HG03064 (cell line): ENCODE measurements at regions not wholly inside any gene's neighbourhood (a gene's known extent, or its start where the extent isn't known, plus 50 kb on each side); places are given as distances from the start of the nearest gene placed in this dataset.

Source experiments
- ATAC-seq: cut with Tn5 transposase; IDR thresholded peaks from one replicate; pipeline ENCODE4 v1.9.1; 2021; ENCODE audit warnings: low read depth; ENCODE audit not compliant: unreplicated experiment

DNA sequence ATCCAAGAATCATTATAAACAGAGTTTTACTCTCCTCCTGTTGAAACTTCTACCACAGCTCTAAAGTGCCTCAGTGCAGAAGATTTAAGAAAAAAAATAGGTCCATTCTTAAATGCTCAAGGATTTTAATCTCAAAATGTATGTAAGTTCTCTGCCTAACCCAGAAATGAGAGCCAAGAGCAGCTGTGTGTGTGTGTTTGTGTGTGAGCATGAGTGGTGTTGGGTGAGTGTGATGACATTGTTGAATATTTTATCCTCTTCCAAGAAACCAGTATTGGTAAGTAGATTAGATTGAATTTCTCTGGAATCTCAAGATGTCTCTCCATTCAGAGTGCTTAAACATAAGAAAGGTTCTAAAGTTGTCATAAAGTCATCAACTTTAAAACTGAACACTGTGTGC is 363.6 kb upstream of the NFE2L3 start:
- no peak for ATAC-seq

GRCh38 chr7:25788961-25789620 is 362.9 kb upstream of the NFE2L3 start:
- ATAC-seq, result no peak

DNA sequence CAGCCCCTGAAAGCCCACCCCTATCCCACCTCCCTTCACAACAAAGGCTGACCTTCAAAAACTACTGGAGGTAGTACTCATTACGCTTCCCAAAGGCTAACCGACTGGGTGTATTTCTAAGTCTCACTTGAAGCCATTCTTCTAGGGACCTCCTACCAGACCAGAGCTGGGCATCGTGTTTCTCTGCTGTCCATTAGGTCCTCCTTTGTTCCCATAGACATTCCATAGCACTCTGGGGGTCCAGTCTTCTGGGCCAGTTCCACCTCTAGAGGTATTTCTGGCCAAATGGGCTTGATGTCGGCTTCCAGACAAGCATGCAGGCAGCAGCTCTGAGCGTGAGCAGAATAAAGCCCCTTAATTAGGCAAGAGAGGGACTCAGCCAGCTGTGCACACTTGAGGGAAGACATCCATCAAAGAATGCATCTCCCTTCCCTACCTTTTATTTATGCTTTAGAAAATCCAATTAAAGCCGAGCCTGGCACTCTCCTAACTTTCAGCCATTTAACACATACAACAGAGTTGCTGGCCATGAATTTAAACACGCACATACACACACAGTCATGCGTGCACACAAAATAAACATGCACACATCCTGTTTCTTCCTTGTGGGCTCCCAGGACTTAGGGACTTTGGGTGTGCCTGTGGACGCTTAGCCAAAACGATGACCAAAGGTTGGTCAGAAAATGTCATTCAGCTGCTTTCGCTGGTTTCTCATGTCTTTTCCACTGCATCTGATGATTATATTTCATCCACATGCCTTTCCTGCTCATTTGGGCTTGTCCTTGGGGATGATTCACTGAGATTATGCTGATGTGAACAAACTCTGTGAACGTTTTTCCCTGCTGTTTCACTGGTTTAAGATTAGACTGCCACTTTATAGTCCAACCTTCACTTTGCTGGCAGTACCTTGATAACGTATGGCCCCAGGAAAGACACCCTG is 362.0 kb upstream of the NFE2L3 start:
- no peak for ATAC-seq

GRCh38 chr7:25790963-25791362 is 361.0 kb upstream of the NFE2L3 start:
- ATAC-seq, result no peak

- ATAC-seq, result no peak
These were observed 359.4 kb upstream of the NFE2L3 start for GRCh38 chr7:25792586-25792985.

GRCh38 chr7:25795824-25796235 is 356.2 kb upstream of the NFE2L3 start:
- no peak for ATAC-seq

GRCh38 chr7:25798344-25798743 is 353.7 kb upstream of the NFE2L3 start:
- ATAC-seq, result no peak

- ATAC-seq, result no peak
These were observed 350.8 kb upstream of the NFE2L3 start for GRCh38 chr7:25801214-25801613.

DNA sequence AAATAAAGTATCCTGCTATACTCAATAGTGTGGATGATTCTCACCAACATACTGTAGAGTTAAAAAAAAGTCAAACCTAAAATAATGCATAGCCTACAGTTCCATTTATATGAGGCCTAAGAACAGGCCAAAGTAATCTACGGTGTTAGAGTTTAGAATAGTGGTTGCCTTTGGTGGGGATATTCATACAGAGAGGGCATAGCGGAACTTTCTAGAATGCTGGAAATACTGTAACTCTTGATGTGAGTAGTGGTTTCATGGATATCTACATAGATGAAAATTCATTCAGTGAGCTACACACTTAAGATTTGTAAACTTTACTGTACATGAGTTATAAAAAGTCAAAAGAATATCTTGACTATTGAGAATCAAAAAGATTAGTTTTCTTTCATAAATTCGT is 349.9 kb upstream of the NFE2L3 start:
- no peak for ATAC-seq

DNA sequence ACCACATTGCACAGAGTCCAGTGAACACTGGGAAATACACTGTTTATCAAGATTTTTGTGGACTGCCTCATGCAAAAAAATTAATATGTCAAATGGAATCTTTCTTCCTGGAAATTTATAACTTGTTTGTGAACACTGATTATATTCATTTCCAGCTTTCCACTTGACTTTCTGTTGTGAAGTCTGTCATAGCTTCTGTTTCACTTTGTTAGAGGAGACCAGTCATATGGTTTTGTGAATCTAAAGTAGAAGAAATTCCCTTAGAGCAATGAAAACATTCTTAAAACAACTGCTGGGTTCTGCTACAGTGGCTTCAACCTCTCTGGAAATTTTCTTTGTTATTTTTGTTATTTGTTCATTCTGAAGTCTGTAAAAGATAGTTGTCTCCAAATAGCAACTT is 349.5 kb upstream of the NFE2L3 start:
- no peak for ATAC-seq

DNA sequence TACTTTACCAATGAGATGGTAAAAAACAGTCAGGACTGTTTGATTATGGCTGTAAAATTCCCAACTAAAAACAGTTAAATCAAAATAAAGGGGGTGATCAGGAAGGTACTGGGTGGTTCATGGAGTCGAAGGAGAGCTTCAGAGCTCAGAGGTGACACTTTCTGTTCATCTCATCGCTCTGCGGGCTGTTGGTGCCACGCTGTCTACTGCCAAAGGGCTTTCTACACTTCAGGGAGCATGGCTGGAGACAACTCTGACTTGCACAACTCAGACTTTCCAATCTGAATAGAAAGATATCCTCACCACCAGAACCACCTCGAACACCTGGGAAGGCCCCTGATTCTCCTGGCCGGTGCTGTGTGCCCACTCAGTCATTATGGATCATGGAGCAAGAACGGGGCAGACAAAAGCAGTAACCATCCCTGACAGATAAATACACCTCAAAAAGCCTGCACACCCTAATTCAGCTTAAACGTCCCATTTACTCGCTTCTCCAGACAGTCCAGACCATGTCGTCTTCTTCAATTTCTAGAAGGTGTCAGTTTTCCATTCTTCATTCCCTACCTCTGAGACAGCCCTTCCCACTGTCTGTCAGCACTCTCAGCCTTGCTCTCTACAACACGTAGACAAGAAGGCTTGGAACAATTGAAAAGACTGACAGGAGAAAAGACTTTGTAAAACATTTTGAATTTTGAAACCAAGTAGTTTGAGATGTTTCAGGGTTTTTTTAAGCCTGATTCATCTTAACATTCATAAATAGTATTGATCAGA is 348.7 kb upstream of the NFE2L3 start:
- no peak for ATAC-seq

DNA sequence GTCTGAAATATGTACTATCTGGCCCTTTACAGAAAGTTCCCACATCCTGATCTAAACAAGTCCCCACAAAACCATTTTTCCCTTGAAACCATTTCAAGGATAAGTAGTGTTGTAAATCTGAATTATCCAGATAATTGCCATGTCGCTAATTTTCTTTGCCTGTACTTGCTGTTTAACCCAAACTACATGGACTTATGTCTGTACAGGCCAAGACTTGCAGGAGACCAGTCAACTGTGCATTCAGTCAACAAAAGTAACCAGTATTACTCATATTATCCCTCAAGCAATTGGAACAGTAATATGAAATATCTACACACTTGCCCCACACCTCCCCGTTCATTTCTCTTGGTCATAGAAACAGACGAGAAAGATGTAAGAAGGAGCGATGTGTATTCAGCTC is 347.8 kb upstream of the NFE2L3 start:
- no peak for ATAC-seq

GRCh38 chr7:25805027-25805687 is 346.8 kb upstream of the NFE2L3 start:
- ATAC-seq, result no peak

GRCh38 chr7:25807086-25807611 is 344.8 kb upstream of the NFE2L3 start:
- ATAC-seq, result no peak

DNA sequence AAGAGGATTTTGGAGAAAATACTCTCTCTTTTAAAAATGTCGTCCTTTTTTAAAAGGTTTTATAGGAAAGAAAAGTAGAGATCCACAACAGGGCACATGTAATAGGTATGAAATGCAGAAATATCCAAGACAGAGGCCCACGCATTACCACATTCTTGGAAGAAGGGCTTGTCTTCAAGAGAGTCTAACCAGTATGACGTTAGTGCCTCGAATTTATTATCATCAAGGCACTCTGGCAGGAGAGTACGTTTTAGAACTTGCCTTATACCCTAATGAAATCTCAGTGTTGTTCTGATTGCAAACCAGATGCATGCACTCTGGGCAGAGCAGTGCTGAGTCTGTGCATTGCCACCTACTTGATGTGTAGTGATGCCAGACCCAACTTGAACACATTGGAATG is 342.6 kb upstream of the NFE2L3 start:
- ATAC-seq, result no peak

- ATAC-seq, result no peak
These were observed 339.7 kb upstream of the NFE2L3 start for GRCh38 chr7:25812086-25812850.

DNA sequence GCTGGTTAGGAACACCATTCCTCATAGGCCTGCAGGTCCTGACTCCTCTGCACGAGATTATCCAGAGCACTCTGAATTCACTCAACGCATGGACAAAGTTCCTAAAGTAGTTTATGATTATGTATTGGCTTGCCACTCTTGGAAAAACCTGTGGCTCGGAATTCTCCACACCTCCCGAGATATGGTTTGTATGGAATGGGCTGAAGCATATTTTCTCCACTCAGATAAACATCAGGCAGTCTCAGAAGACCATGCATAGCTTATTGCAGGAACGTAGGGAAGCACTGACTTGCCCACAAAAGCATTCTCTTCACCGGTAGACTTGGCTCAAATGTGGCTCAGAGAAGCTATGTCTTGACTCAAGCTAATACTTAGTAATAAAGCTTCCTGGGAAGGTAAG is 338.6 kb upstream of the NFE2L3 start:
- ATAC-seq, result no peak

DNA sequence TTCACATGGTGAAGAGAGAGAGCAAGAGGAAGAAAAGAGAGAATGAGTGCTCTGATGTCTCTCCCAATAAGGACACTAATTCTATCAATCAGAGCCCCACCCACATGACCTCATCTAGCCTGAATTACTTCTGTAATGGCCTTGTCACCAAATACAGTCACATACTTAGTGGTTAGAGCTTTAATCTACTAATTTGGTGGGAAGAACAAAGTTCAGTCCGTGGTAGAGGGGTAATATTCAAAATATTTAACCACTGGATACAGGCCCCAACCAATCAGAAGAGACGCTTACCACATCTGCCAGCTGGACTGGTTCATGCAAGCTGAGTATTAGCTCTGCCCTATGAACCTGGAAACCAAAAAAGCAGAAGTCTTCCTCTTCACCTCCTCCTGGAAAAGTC is 336.3 kb upstream of the NFE2L3 start:
- no peak for ATAC-seq

- no peak for ATAC-seq
These were observed 331.5 kb upstream of the NFE2L3 start for GRCh38 chr7:25820432-25821040.
